PC-3 (cell line): ENCODE measurements at regions not wholly inside any gene's neighbourhood (a gene's known extent, or its start where the extent isn't known, plus 50 kb on each side); places are given as distances from the start of the nearest gene placed in this dataset.

ENCODE experiments used
- ATAC-seq: fragments of 200-7000 bp; cut with Tn5 transposase; 2 replicates; pipeline ENCODE4 v1.9.1; 2020; ENCODE audit warnings: mild to moderate bottlenecking, moderate library complexity
- BruUV-seq: library from RNA; stranded (reverse); fragments of 400-500 nt; replicated peaks from 2 replicates; lab custom pipeline; 2021; lab: Mats Ljungman, UMichigan
- CTCF ChIA-PET: fragments of 300-600 bp; sonication (Branson Sonifier 250); formaldehyde crosslinking; loops from one replicate; lab custom pipeline; 2022; ENCODE audit warnings: antibody characterized with exemption; lab: Charles Lee
- POLR2A ChIA-PET: fragments of 300-600 bp; sonication (Branson Sonifier 250); formaldehyde crosslinking; loops from one replicate; lab custom pipeline; 2022; ENCODE audit warnings: antibody characterized with exemption; ENCODE audit not compliant: unreplicated experiment; lab: Charles Lee
- DNase-seq: peaks from one replicate; pipeline ENCODE4 v3.0.0-alpha.2; 2015
- H2AFZ ChIP-seq: fragments of 300-600 bp; sonication (generic); 2 replicates; pipeline ENCODE4 v1.6.0; 2016; ENCODE audit warnings: antibody characterized with exemption, low read length
- H3F3A ChIP-seq: fragments of 300-600 bp; sonication (generic); one replicate; pipeline ENCODE4 v1.6.0; 2017; ENCODE audit warnings: antibody characterized with exemption, low read length, control low read depth, mild to moderate bottlenecking; ENCODE audit not compliant: unreplicated experiment
- H3K27ac ChIP-seq: fragments of 300-600 bp; sonication (generic); 2 replicates; pipeline ENCODE4 v1.5.1; 2016; ENCODE audit warnings: mild to moderate bottlenecking, low read length
- H3K27me3 ChIP-seq: fragments of 300-600 bp; sonication (generic); 2 replicates; pipeline ENCODE4 v1.6.1; 2016; ENCODE audit warnings: low read length, mixed read lengths
- H3K36me3 ChIP-seq: fragments of 300-600 bp; sonication (generic); 2 replicates; pipeline ENCODE4 v1.6.1; 2016; ENCODE audit warnings: low read depth, mixed run types, low read length, mixed read lengths
- H3K4me1 ChIP-seq: fragments of 300-600 bp; sonication (generic); 2 replicates; pipeline ENCODE4 v1.5.1; 2016; ENCODE audit warnings: low read length; ENCODE audit not compliant: insufficient read depth
- H3K4me2 ChIP-seq: fragments of 300-600 bp; sonication (generic); 2 replicates; pipeline ENCODE4 v1.6.0; 2016; ENCODE audit warnings: low read length
- H3K4me3 ChIP-seq: fragments of 300-600 bp; sonication (generic); 2 replicates; pipeline ENCODE4 v1.5.1; 2016; ENCODE audit warnings: mild to moderate bottlenecking, low read length, mixed read lengths
- H3K79me2 ChIP-seq: fragments of 300-600 bp; sonication (generic); 2 replicates; pipeline ENCODE4 v1.6.1; 2017; ENCODE audit warnings: low read length, mixed read lengths
- H3K9ac ChIP-seq: fragments of 300-600 bp; sonication (generic); 2 replicates; pipeline ENCODE4 v1.6.0; 2016; ENCODE audit warnings: mild to moderate bottlenecking, low read length
- H3K9me2 ChIP-seq: fragments of 300-600 bp; sonication (generic); replicated peaks from 2 replicates; pipeline ENCODE4 v1.6.1; 2016; ENCODE audit warnings: mixed run types, low read length, mixed read lengths
- H3K9me3 ChIP-seq: fragments of 300-600 bp; sonication (generic); 2 replicates; pipeline ENCODE4 v1.6.1; 2016; ENCODE audit warnings: low read length, mixed read lengths
- H4K20me1 ChIP-seq: fragments of 300-600 bp; sonication (generic); 2 replicates; pipeline ENCODE4 v1.6.1; 2016; ENCODE audit warnings: low read length, mixed read lengths
- EZH2 ChIP-seq: fragments of 300-600 bp; sonication (generic); IDR thresholded peaks from one replicate; pipeline ENCODE4 v1.6.1; 2017; ENCODE audit warnings: antibody characterized with exemption, mild to moderate bottlenecking, low read length; ENCODE audit not compliant: unreplicated experiment
- EZH2phosphoT487 ChIP-seq: fragments of 300-600 bp; sonication (generic); IDR thresholded peaks from 2 replicates; pipeline ENCODE4 v1.6.1; 2018; ENCODE audit warnings: mild to moderate bottlenecking, antibody characterized with exemption, low read length, borderline replicate concordance
- intact Hi-C: fragments of 100-400 bp; cut with micrococcal nuclease; formaldehyde crosslinking; loops from 2 replicates; pipeline ENCODE4 v1.9.0; 2023
- TF ChIP-seq, protein P1 (sequence below): fragments of 300-600 bp; sonication (generic); conservative IDR thresholded peaks from 2 replicates; pipeline ENCODE4 v1.5.1; 2017; ENCODE audit warnings: antibody characterized with exemption, low read depth, mild to moderate bottlenecking, low read length

DNA sequence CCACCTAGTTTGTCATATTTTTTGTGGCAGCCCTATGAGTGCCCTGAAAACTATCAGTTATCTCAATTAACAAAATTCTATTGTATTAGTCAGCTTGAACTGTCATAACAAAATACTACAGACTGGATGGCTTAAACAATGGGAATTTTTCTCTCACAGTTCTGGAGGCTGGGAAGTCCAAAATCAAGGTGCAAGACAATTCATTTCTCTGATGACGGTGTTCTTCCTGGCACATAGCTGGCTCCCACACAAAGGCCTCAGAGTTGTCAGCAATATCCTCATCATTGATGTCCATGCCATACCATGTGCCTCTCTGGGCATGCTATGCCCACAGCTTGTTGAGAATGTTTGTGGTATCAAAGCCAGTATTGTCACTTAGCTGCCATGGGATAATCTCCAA is 691.9 kb downstream of the NR2F1-AS1 start:
- Histone ChIP-seq H3K9me2 (no peaks in the 10 kb centered on the region), H3K9ac (no peak overlapping the region), H3F3A (no peaks in the 10 kb centered on the region), H4K20me1 (no peaks in the 10 kb centered on the region), H3K4me3 (no peak overlapping the region), H3K36me3 (no peaks in the 10 kb centered on the region), H3K9me3 (no peaks in the 10 kb centered on the region), H2AFZ (no peak overlapping the region), H3K79me2 (no peaks in the 10 kb centered on the region), H3K27me3 (no peaks in the 10 kb centered on the region), H3K4me1 (peaks cover 5% of the 10 kb centered on the region; the same call in 1 of the 2 replicates), H3K27ac (no peak overlapping the region), H3K4me2 (no peak overlapping the region)
- ChIA-PET POLR2A (no interaction called here), CTCF (interaction anchor here (0.5 kb wide), 1 partner anchor 718 kb away, joined by 3 read pairs; no protein-coding TSS in a partner anchor)
- ATAC-seq (no peak), DNase-seq (no peak)
- BruUV-seq, result no TSS peak
- no peak for TF ChIP-seq EZH2
- TF ChIP-seq, protein P1, sequence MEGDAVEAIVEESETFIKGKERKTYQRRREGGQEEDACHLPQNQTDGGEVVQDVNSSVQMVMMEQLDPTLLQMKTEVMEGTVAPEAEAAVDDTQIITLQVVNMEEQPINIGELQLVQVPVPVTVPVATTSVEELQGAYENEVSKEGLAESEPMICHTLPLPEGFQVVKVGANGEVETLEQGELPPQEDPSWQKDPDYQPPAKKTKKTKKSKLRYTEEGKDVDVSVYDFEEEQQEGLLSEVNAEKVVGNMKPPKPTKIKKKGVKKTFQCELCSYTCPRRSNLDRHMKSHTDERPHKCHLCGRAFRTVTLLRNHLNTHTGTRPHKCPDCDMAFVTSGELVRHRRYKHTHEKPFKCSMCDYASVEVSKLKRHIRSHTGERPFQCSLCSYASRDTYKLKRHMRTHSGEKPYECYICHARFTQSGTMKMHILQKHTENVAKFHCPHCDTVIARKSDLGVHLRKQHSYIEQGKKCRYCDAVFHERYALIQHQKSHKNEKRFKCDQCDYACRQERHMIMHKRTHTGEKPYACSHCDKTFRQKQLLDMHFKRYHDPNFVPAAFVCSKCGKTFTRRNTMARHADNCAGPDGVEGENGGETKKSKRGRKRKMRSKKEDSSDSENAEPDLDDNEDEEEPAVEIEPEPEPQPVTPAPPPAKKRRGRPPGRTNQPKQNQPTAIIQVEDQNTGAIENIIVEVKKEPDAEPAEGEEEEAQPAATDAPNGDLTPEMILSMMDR, result no peak
- TF ChIP-seq EZH2phosphoT487, result no peak
- intact Hi-C loops, result no loop called here

DNA sequence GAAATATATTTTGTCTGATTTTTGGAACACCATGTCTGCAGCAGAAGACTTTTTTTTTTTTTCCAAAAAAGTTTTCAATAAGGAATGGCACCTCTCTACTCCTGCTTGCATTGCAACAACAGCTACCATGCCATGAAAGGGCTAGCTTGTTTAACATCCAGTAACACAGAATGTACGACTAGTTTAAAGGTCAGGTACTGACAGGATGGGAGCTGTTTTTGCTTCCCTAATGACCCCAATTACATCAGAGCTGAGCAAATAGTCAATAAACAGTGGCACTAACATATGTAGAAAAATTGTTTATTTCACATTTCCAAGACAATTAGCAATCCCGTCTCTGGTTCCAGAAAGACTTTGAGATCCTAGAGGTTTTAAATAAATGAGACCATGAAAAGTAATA is 693.8 kb downstream of the NR2F1-AS1 start:
- no peak for DNase-seq
- no peaks in the 10 kb centered on the region for H3K9me2 ChIP-seq
- ChIA-PET CTCF (no interaction called here), POLR2A (no interaction called here)
- H3K36me3 ChIP-seq, result no peaks in the 10 kb centered on the region
- H3K9ac ChIP-seq, result no peak overlapping the region
- H3K79me2 ChIP-seq, result no peaks in the 10 kb centered on the region
- no peaks in the 10 kb centered on the region for H3K27me3 ChIP-seq
- no peaks in the 10 kb centered on the region for H3K9me3 ChIP-seq
- no peak for ATAC-seq
- intact Hi-C loops, result no loop called here
- H3F3A ChIP-seq, result no peaks in the 10 kb centered on the region
- H3K4me2 ChIP-seq, result no peak overlapping the region
- no TSS peak for BruUV-seq
- no peak overlapping the region for H2AFZ ChIP-seq
- TF ChIP-seq EZH2, result no peak
- TF ChIP-seq, protein P1, result no peak
- no peak for TF ChIP-seq EZH2phosphoT487
- H3K4me3 ChIP-seq, result no peak overlapping the region
- H3K27ac ChIP-seq, result no peak overlapping the region
- no peaks in the 10 kb centered on the region for H4K20me1 ChIP-seq
- peaks cover 5% of the 10 kb centered on the region; the same call in 1 of the 2 replicates for H3K4me1 ChIP-seq

DNA sequence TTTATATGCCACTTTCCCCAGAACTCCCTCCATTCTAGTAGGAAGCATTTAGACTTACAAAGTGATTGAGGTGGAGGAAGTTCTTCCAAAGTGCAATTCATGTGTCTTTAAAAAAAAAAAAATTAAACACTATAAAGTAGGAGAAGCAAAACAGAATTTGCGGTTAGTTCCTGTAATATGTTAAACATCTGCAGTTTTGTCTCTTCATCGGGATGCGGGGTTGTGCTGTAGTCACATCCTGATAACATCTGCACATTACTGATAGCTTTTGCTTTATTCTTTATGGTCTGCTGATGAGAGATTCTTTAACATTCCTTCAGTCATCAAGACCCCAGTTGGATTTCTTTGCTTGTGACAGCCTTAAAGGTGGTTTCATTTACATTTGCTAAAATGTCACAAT is 694.3 kb downstream of the NR2F1-AS1 start:
- Histone ChIP-seq H2AFZ (no peak overlapping the region), H3K9me2 (no peaks in the 10 kb centered on the region), H3K36me3 (no peaks in the 10 kb centered on the region), H3K9me3 (no peaks in the 10 kb centered on the region), H4K20me1 (no peaks in the 10 kb centered on the region), H3F3A (no peaks in the 10 kb centered on the region), H3K4me2 (no peak overlapping the region), H3K79me2 (no peaks in the 10 kb centered on the region), H3K27ac (no peak overlapping the region), H3K9ac (no peak overlapping the region), H3K27me3 (no peaks in the 10 kb centered on the region), H3K4me3 (no peak overlapping the region), H3K4me1 (peaks cover 5% of the 10 kb centered on the region; the same call in 1 of the 2 replicates)
- POLR2A ChIA-PET, result no interaction called here
- intact Hi-C loops, result no loop called here
- no TSS peak for BruUV-seq
- CTCF ChIA-PET, result no interaction called here
- no peak for ATAC-seq
- TF ChIP-seq EZH2phosphoT487, result no peak
- TF ChIP-seq, protein P1, result no peak
- TF ChIP-seq EZH2, result no peak
- no peak for DNase-seq
